Panc1 (cell line): ENCODE measurements at regions not wholly inside any gene's neighbourhood (a gene's known extent, or its start where the extent isn't known, plus 50 kb on each side); places are given as distances from the start of the nearest gene placed in this dataset.

Source experiments
- ATAC-seq: fragments of 200-7000 bp; cut with Tn5 transposase; 2 replicates; pipeline ENCODE4 v1.9.1; 2020; ENCODE audit warnings: mild to moderate bottlenecking, moderate library complexity
- BruUV-seq: library from RNA; stranded (reverse); fragments of 400-500 nt; replicated peaks from 2 replicates; lab custom pipeline; 2021; lab: Mats Ljungman, UMichigan
- CTCF ChIA-PET: fragments of 300-600 bp; sonication (Branson Sonifier 250); formaldehyde crosslinking; loops from one replicate; lab custom pipeline; 2022; ENCODE audit warnings: antibody characterized with exemption; lab: Charles Lee
- POLR2A ChIA-PET: fragments of 300-600 bp; sonication (Branson Sonifier 250); formaldehyde crosslinking; loops from one replicate; lab custom pipeline; 2022; ENCODE audit warnings: antibody characterized with exemption; lab: Charles Lee
- DNase-seq: peaks from one replicate; pipeline ENCODE4 v3.0.0-alpha.2; 2010; ENCODE audit warnings: low read depth, low spot score
- H3K27ac ChIP-seq: 2 replicates; pipeline ENCODE4 v1.5.1; 2011; ENCODE audit warnings: mild to moderate bottlenecking, low read length, inconsistent platforms
- H3K27me3 ChIP-seq: fragments of 200-500 bp; sonication (Bioruptor generic); 2 replicates; pipeline ENCODE4 v1.6.0; 2014; ENCODE audit warnings: low read length, inconsistent platforms; ENCODE audit not compliant: control insufficient read depth, insufficient read depth
- H3K36me3 ChIP-seq: fragments of 200-500 bp; sonication (Bioruptor generic); 2 replicates; pipeline ENCODE4 v1.5.1; 2014; ENCODE audit warnings: inconsistent platforms, mild to moderate bottlenecking, low read length, moderate library complexity; ENCODE audit not compliant: control insufficient read depth, insufficient read depth
- H3K4me1 ChIP-seq: 2 replicates; pipeline ENCODE4 v1.5.1; 2011; ENCODE audit warnings: inconsistent platforms, mild to moderate bottlenecking, low read length, moderate library complexity; ENCODE audit not compliant: control insufficient read depth, insufficient read depth
- H3K4me3 ChIP-seq, 2 experiments: 2 replicates each; pipeline ENCODE4 v1.5.1; 2011 to 2012; ENCODE audit warnings: low read depth in 2 of 2, low read length in 2 of 2, mild to moderate bottlenecking in 2 of 2, inconsistent platforms in 1 of 2, moderate library complexity in 1 of 2
- H3K9me3 ChIP-seq: fragments of 200-500 bp; sonication (Bioruptor generic); 2 replicates; pipeline ENCODE4 v1.5.1; 2014; ENCODE audit warnings: low read depth, mild to moderate bottlenecking, inconsistent platforms, low read length, moderate library complexity; ENCODE audit not compliant: control insufficient read depth, insufficient read depth
- CTCF ChIP-seq: fragments of 450-650 bp; IDR thresholded peaks from 2 replicates; pipeline ENCODE4 v1.5.1; 2017; ENCODE audit warnings: mild to moderate bottlenecking
- POLR2AphosphoS5 ChIP-seq: IDR thresholded peaks from 2 replicates; pipeline ENCODE4 v1.6.1; 2012; ENCODE audit warnings: mild to moderate bottlenecking, low read depth, low read length, moderate library complexity
- REST ChIP-seq, 2 experiments: IDR thresholded peaks; 2 replicates each; pipeline ENCODE4 v1.6.1; 2011 to 2012; ENCODE audit warnings: low read depth in 2 of 2, control low read depth in 1 of 2, low read length in 1 of 2, mild to moderate bottlenecking in 1 of 2, moderate library complexity in 1 of 2; ENCODE audit not compliant: insufficient read depth in 1 of 2
- SIN3A ChIP-seq: IDR thresholded peaks from 2 replicates; pipeline ENCODE4 v1.6.1; 2012; ENCODE audit warnings: low read depth, mild to moderate bottlenecking, low read length, moderate library complexity, borderline replicate concordance; ENCODE audit not compliant: insufficient read depth
- TCF7L2 ChIP-seq: IDR thresholded peaks from 2 replicates; pipeline ENCODE4 v1.6.1; 2011; ENCODE audit warnings: mild to moderate bottlenecking, low read depth, low read length, inconsistent platforms
- in situ Hi-C: cut with HindIII; loops from 2 replicates; pipeline ENCODE4 v1.10.0; 2016; ENCODE audit warnings: low sequenced_read_pairs, low pct_unique_long_range_greater_than_20kb
- intact Hi-C: fragments of 100-400 bp; cut with micrococcal nuclease; formaldehyde crosslinking; loops from one replicate; pipeline ENCODE4 v1.10.0; 2022; ENCODE audit not compliant: unreplicated experiment

DNA sequence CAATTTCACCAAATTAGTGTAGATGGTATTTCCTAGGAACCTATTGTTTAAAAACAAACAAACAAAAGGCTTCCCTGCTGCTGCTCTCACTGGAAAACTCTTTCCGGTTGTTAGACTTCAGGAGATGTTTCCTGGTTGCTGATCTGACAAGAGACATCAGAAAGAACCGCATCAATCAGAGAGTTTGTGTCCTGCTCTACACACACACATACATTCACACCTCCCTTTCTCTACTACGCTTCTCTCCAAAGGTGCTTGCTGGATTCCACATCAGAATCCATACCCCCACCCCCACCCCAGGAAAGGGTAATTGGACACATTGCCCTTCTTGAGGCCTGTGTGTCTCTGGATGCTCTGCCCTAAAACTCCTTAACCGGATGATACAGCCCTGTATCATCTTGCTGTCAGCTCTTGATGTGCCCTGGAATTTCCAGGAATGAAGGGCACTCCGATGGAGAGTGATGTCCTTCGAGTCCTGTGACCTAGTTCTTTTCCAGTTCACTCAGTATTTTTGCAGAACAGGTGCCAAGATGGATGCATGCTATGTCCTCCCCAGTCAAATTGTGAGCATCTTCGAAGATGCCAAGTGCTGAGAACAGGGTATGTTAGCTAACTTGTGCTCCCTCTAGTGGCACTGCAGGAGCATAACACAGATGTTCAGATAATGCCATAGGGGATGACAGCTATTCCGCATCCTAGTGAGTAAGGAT, 113.7 kb upstream of the SLC35F3 start:
- in situ Hi-C loops, result no loop called here
- POLR2A ChIA-PET, result no interaction called here
- Histone ChIP-seq H3K27me3 (peaks cover 3% of the 10 kb centered on the region; the same call in 1 of the 2 replicates), H3K36me3 (no peaks in the 10 kb centered on the region), H3K9me3 (no peaks in the 10 kb centered on the region), H3K27ac (no peak overlapping the region), H3K4me1 (no peaks in the 10 kb centered on the region), H3K4me3 (no peak overlapping the region)
- no peak for TF ChIP-seq SIN3A
- no peak for TF ChIP-seq POLR2AphosphoS5
- peak; percentile 91 for TF ChIP-seq CTCF
- no peak for TF ChIP-seq REST (IDR thresholded peaks at IDR 0.05; ENCODE audit: insufficient read depth in 1 of 2, low read depth in 2 of 2, low read length in 1 of 2)
- CTCF ChIA-PET, result interaction anchor here (0.6 to 1.3 kb wide), 4 partner anchors 13 to 396 kb away, joined by 3 to 11 read pairs (median 6); no protein-coding TSS in a partner anchor
- ATAC-seq (peak; percentile 97), DNase-seq (peak; percentile 71)
- intact Hi-C loops, result loop anchor here (2.0 to 10.0 kb wide), 3 partner anchors 114 to 396 kb away; partner anchors contain the start of gene SLC35F3
- BruUV-seq, result no TSS peak

- Histone ChIP-seq H3K27ac (no peak overlapping the region), H3K27me3 (peaks cover 3% of the 10 kb centered on the region; the same call in 1 of the 2 replicates), H3K4me3 (no peak overlapping the region), H3K36me3 (no peaks in the 10 kb centered on the region), H3K9me3 (no peaks in the 10 kb centered on the region), H3K4me1 (no peaks in the 10 kb centered on the region)
- in situ Hi-C loops (no loop called here), intact Hi-C loops (loop anchor here (2.0 to 10.0 kb wide), 3 partner anchors 113 to 397 kb away; partner anchors contain the start of gene SLC35F3)
- POLR2A ChIA-PET, result no interaction called here
- ATAC-seq, result no peak
- TF ChIP-seq REST (IDR thresholded peaks at IDR 0.05; ENCODE audit: insufficient read depth in 1 of 2, low read depth in 2 of 2, low read length in 1 of 2), result no peak
- TF ChIP-seq SIN3A, result no peak
- no peak for TF ChIP-seq POLR2AphosphoS5
- peak; percentile 56 for TF ChIP-seq CTCF
- TF ChIP-seq TCF7L2, result no peak
- BruUV-seq, result no TSS peak
- DNase-seq, result no peak
- CTCF ChIA-PET, result interaction anchor here (0.6 to 1.3 kb wide), 3 partner anchors 12 to 396 kb away, joined by 3 to 11 read pairs (median 5); no protein-coding TSS in a partner anchor
These were observed 113.1 kb upstream of the SLC35F3 start for GRCh38 chr1:233791372-233791703.
